ENCODE measurements at regions not wholly inside any gene's neighbourhood (a gene's known extent, or its start where the extent isn't known, plus 50 kb on each side); places are given as distances from the start of the nearest gene placed in this dataset.

- intact Hi-C loops (cut with micrococcal nuclease): no loop called here
- H3K27ac ChIP-seq (replicated peaks): no peak overlapping the region
These were observed 194.5 kb downstream of the ADAMTS15 start for GRCh38 chr11:130642994-130643393.

GRCh38 chr11:130644187-130644586, 195.7 kb downstream of the ADAMTS15 start:
- TF ChIP-seq, protein P1, sequence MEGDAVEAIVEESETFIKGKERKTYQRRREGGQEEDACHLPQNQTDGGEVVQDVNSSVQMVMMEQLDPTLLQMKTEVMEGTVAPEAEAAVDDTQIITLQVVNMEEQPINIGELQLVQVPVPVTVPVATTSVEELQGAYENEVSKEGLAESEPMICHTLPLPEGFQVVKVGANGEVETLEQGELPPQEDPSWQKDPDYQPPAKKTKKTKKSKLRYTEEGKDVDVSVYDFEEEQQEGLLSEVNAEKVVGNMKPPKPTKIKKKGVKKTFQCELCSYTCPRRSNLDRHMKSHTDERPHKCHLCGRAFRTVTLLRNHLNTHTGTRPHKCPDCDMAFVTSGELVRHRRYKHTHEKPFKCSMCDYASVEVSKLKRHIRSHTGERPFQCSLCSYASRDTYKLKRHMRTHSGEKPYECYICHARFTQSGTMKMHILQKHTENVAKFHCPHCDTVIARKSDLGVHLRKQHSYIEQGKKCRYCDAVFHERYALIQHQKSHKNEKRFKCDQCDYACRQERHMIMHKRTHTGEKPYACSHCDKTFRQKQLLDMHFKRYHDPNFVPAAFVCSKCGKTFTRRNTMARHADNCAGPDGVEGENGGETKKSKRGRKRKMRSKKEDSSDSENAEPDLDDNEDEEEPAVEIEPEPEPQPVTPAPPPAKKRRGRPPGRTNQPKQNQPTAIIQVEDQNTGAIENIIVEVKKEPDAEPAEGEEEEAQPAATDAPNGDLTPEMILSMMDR (IDR thresholded peaks at IDR 0.05; ENCODE audit: borderline replicate concordance): no peak
- Histone ChIP-seq H3K27me3 (ENCODE audit: low read depth) (no peaks in the 10 kb centered on the region), H3K4me3 (no peak overlapping the region), H3K27ac (replicated peaks) (no peak overlapping the region), H3K36me3 (no peaks in the 10 kb centered on the region), H3K4me1 (peaks cover 30% of the 10 kb centered on the region), H3K9me3 (replicated peaks) (no peaks in the 10 kb centered on the region)
- DNase-seq: no peak
- intact Hi-C loops (cut with micrococcal nuclease): no loop called here

More at GRCh38 chr11:130642994-130643393, 194.5 kb downstream of the ADAMTS15 start:
- Histone ChIP-seq H3K9me3 (replicated peaks) (no peaks in the 10 kb centered on the region), H3K4me1 (peaks cover 21% of the 10 kb centered on the region), H3K36me3 (no peaks in the 10 kb centered on the region), H3K4me3 (no peak overlapping the region), H3K27me3 (ENCODE audit: low read depth) (no peaks in the 10 kb centered on the region)
- TF ChIP-seq, protein P1 (IDR thresholded peaks at IDR 0.05; ENCODE audit: borderline replicate concordance): no peak
- no peak for DNase-seq

GRCh38 chr11:130645164-130645842, 196.9 kb downstream of the ADAMTS15 start:
- H3K4me3 ChIP-seq: no peak overlapping the region
- intact Hi-C loops (cut with micrococcal nuclease): no loop called here
- no peaks in the 10 kb centered on the region for H3K27me3 ChIP-seq (ENCODE audit: low read depth)
- no peaks in the 10 kb centered on the region for H3K9me3 ChIP-seq (replicated peaks)
- peaks cover 35% of the 10 kb centered on the region for H3K4me1 ChIP-seq
- no peaks in the 10 kb centered on the region for H3K36me3 ChIP-seq
- DNase-seq: no peak
- TF ChIP-seq, protein P1 (IDR thresholded peaks at IDR 0.05; ENCODE audit: borderline replicate concordance): no peak
- no peak overlapping the region for H3K27ac ChIP-seq (replicated peaks)

- Histone ChIP-seq H3K36me3 (no peaks in the 10 kb centered on the region), H3K4me3 (no peak overlapping the region), H3K27ac (replicated peaks) (no peak overlapping the region), H3K27me3 (ENCODE audit: low read depth) (no peaks in the 10 kb centered on the region), H3K4me1 (peaks cover 40% of the 10 kb centered on the region), H3K9me3 (replicated peaks) (no peaks in the 10 kb centered on the region)
- TF ChIP-seq, protein P1 (IDR thresholded peaks at IDR 0.05; ENCODE audit: borderline replicate concordance): no peak
- no peak for DNase-seq
- intact Hi-C loops (cut with micrococcal nuclease): no loop called here
These were observed 197.4 kb downstream of the ADAMTS15 start for GRCh38 chr11:130645843-130646197.

DNA sequence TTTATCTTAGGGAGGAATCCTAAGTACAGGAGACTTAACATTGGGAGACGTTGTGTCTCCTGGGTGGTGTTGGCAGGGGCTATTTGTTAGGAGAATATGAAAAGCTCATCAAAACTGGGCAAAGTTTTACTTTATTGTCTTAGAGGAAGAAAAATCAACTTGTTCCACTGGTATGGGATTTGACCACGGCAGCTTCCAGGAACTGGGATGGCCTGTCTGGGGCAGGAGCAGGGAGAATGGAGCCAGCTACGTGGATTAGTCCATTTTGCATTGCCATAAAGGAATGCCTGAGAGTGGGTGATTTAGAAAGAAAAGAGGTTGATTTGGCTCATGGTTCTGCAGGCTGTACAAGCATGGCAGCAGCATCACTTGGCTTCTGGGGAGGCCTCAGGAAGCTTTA, 198.4 kb downstream of the ADAMTS15 start:
- no peak overlapping the region for H3K27ac ChIP-seq (replicated peaks)
- no peaks in the 10 kb centered on the region for H3K9me3 ChIP-seq (replicated peaks)
- TF ChIP-seq, protein P1 (IDR thresholded peaks at IDR 0.05; ENCODE audit: borderline replicate concordance): no peak
- H3K36me3 ChIP-seq: no peaks in the 10 kb centered on the region
- H3K4me1 ChIP-seq: peaks cover 46% of the 10 kb centered on the region
- DNase-seq: no peak
- no peak overlapping the region for H3K4me3 ChIP-seq
- intact Hi-C loops (cut with micrococcal nuclease): no loop called here
- no peaks in the 10 kb centered on the region for H3K27me3 ChIP-seq (ENCODE audit: low read depth)
